Left renal cortex interstitium (tissue), 4 donors: ENCODE measurements at regions not wholly inside any gene's neighbourhood (a gene's known extent, or its start where the extent isn't known, plus 50 kb on each side); places are given as distances from the start of the nearest gene placed in this dataset.

Experiments
- DNase-seq, 4 donors: peaks; one replicate each; pipeline ENCODE4 v3.0.0-alpha.2; 2013; ENCODE audit warnings: low read depth in 4 of 4, low spot score in 2 of 4, missing footprints in 1 of 4

DNA sequence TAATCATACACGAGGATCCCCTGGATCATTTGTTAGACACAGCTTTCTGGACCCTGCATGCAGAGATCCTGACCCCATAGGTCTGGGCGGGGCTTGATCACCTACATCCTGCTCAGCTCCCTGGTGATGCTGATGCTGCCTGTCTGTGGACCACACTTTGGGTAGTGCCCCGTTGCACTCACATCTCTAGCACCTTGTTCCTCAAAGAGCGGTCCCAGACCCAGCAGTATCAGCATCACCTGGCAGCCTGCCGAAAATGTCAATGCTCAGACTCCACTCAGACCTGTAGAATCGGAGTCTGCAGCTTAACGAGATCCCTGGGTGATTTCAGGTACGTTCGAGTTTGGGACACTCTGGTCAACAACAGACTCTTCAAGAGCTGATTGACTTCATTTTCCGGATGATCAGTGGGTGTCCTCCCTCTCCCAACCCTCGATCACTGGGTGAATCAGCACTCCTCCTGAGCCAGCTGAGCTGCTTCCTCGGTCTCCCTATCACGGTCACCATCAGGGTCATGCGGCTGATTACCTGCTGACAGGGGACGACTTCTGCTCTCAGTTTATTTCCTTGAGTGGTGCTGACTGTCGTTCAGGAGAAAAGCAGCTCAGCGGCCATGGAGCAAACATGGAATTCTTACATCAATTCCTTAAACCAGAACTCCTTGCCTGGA lies 150.6 kb upstream of the RAB12 start:
- no peak for DNase-seq

DNA sequence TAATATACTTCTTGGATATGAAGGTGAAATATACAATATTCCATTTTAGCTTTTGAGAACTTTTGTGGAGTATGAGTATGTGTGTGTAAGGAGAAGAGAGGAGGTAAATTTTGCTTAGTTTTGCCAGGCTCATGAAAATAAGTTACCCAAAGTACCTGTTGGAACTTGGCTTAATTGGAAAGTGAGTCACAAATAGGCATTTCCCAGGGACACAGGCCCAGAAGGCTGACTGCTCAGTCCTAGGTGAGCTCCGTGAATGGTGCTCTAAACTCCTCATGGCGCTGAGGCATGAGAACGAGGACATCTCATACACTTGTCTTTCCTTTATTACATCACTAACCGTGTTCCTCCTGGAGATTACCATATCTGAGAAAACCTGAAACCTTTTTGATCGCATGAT lies 148.5 kb upstream of the RAB12 start:
- DNase-seq, result no peak

DNA sequence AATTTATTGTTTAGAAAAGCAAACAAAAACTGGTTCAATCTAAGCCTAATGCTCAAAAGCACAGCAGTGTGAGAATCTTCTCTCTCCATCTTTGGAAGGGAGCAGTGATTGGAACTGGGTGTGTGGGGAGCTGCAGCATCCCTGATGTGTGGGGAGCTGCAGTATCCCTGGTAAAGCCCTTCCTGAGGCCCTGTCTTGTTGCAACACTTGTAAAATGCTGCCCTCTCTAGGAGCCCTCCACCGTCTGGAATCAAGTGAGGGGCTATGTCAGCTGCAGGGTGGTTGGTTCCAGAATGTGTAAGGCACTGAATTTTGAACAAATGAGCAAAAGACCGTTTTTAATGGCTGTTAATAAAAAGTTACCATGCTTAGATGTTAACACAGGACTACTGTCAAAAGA lies 147.7 kb upstream of the RAB12 start:
- no peak for DNase-seq

DNA sequence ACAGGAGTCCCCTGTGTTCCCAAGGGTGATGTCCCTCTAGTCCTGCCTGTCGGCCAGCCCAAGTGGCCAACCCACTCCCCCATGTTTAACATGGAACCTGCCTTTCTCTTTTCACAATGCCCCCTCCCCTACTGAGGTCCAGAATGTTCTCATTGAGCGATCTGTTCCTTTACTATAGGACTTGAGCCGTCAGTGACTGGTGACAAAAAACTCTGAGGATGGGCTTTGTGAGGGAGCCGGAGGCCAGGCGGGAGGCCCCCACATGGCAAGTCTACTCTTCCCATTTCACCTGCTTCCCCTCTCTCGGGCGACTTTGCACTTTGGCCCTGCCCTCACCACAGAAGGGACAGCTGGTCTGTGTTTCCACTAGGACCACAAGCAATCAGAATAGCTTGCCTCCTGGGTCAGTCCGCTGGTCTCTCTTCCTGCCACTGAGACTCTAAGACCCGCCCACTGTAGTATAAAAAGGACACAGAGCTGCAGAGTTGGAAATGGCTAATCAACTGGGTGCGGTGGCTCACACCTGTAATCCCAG lies 146.5 kb upstream of the RAB12 start:
- no peak for DNase-seq

DNA sequence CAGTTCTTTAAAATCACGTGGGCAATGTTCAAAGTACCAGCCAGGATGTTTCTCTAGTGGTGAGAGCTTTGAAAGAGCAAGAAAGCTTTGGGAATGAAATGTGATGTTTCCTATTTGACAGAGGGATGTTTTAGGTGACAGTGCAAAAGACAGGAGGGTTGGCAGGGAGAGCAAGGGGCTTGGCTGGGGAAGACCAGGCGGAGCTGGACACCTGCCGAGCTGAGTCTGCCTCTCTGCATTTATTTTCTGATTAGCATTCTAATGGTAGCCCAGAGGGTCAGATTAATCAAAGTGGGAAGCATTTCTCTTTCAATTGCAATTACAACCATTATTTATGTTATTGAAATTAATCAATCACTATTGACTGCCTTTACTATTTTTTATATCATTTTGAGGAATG lies 145.4 kb upstream of the RAB12 start:
- DNase-seq, result no peak

DNA sequence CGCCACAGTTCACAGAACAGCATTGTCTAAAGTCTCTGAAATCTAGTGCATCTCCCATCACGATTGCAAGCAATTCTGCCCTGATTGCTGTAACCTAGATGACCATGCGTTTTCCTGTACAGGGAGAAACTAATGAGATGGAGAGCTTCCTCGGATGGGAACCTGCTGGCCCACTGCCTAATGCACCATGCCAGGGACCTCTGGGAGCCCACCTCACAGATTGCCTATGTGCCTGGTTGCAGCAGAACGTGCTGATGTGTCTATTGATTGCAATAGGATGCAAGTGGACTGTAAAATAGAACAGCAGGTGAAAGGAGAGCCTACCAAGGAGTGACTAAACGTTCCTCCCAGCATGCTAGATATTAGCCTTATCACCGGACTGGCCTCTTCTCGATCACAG lies 141.0 kb upstream of the RAB12 start:
- no peak for DNase-seq

DNA sequence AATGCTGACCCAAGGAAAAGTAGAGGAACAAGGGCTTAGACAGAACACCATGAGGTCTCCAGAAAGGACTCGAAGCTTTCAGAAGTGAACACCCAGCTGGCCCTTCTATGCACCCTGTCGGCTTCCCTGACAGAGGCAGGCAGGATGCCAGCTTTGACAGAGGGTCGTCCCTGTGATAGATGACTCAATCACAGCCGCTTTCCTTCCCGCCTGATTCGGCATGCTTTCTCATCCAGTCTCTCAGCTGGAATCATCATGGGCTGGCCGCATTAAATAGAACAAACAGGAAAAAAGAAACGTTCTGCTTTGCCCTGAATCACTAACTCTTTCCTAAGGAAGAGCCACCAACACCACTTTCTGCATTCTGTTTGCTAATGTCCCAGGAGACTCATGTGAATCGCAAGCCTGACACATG lies 140.3 kb upstream of the RAB12 start:
- DNase-seq, result no peak

DNA sequence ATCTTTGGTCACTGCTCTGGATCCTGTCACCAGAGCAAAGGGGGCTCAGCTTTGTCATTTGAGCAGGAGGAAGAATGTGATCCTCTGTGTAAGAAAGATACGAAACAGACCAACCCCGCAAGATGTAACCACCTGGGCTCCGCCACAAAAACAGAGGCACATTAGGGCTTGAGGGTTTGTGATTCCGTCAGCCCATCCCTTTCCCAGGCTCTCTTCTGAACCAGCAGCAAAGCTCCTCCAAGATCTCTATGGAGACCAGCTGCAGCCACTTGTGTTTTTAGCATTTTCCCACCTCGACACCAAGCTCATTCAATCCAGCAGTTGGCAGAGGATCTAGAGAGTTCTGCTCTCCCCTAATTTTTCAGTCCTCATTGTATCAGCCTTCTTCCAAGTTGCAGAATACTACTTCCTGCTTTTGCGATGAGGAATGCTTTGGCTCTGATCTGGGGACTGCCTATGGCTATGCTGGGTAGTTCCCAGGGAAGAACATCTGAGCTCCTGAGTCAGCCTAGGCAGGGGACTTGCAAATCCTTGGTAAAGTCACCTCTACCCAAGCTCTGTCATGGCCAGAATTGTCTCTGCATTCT lies 139.6 kb upstream of the RAB12 start:
- DNase-seq, result no peak

DNA sequence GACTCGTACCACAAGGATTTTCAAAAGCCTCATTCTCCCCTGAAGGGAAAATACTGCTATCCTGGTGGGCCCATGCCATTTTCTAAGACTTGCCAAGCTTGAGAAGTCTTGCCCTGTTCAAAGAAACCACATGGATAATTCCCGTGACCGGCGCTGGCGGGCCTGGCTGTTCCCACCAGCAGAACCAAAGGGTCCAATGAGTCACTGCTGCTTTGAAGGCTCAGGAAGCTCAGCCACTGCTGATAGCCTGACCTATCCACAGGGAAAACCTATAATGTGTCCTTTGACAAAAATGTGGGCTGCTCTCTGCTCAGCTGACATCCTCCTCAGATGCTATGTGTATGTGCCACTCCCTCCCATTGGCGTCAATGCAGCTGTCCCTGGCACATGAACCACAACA lies 137.9 kb upstream of the RAB12 start:
- no peak for DNase-seq

DNA sequence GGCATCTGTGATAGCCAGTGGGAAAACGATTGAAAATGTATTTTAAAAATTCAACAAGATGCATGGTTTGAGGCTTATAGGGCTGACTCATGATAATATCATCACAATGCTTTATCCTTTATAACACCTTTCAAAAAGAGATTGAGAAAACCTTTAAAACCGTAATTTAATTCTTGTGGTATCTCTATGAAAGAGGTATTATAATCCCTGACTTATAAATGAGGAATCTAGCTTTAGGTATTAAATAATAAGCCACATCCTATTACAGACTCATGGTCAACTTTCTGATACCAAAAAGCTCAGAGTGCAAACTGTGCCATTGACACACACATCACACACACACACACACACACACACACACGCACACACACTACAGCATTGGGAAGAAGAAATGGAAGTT lies 134.6 kb upstream of the RAB12 start:
- no peak for DNase-seq

DNA sequence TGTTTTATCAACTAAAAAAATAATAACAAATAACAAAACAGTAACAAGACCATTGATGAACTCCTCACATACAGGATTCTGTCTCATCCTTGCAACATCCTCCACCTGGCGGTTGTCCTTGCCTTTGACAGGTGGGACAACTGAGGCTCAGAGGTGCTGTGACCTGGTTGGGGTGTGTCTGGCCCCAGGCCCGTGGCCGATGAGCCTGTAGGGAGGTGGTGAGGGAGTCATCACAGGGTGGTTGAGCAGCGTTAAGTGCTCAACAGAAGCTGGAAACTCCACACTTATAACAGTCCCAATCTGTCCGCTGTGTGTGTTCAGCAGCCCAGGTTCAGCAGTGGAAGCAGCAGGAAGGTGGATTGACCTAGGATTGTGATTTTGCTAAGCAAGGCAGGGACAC lies 131.6 kb upstream of the RAB12 start:
- DNase-seq, result no peak

DNA sequence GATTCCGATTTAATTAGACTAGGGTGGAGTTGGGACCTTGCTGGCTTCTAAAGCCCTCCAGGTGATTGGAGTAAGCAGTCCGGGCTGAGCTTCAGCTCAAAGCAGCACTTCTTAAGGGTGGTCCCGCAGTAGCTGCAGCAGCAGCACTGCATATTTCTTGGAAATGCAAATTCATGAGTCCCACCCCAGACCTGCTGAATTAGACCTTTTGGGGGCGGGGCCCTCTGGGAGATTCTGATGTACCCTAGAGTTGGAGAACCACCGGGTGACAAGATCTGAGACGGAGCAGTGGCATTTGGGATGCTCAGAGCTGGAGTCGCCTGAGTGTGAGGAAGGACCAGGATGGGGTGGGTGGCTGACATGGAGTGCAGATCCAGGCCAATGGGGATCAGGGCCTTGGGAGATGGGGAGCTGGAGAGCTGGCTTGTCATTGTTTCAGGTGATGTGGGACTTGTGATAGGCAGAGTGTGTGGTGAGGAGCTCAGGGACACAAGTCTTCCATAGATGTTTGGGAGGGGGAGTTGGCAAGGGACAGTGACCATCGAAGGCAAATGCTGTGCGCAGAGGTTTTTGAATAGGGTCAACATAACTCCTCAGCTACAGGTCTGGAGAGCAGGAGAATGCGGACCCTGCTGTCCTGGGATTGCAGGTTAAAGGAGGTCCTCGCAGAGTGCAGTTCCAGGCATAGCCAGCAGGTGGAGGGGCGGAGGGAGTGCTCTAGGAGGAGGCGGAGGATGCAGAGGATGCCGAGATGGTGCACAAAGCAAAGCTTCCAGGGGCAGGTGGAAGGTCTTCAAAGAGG lies 130.9 kb upstream of the RAB12 start:
- no peak for DNase-seq

DNA sequence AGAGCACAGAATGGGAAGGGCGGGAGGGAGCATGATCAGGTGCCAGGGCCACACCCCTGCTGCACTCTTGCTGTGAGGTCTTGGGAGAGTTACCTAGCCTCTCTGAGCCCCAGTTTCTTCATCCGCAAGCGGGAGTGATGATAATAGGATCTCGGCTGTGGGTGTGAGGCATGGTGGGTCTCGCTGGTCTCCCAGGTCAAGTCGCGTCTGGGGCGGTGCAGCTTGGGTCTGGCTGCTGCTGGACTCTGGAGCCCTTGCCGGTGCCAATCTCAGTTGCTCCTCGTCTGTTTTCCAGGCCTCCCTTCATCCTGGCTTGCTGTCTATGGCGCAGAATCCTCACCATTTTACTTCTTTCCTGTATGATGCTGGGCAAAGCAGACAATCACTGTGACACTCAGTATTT lies 130.3 kb upstream of the RAB12 start:
- DNase-seq, result no peak

DNA sequence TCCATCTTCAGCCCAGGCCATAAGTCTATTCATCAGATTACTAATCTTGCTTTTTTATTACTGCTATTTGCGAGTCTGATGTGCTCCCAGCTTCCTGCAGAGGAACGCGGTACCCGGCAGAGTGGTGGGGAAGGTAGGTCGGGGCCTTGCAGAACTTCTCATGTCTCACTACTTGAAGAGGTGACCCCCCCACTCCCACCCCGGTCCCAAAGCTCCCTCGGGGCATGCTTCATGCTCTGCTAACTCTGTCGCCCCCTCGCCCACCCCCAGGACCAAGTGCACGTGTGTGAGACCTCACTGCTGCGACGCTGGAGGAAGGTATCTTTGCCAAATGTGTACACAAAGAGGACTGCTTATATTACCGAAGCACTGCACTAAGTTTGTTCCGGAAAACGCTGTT lies 129.4 kb upstream of the RAB12 start:
- no peak for DNase-seq

DNA sequence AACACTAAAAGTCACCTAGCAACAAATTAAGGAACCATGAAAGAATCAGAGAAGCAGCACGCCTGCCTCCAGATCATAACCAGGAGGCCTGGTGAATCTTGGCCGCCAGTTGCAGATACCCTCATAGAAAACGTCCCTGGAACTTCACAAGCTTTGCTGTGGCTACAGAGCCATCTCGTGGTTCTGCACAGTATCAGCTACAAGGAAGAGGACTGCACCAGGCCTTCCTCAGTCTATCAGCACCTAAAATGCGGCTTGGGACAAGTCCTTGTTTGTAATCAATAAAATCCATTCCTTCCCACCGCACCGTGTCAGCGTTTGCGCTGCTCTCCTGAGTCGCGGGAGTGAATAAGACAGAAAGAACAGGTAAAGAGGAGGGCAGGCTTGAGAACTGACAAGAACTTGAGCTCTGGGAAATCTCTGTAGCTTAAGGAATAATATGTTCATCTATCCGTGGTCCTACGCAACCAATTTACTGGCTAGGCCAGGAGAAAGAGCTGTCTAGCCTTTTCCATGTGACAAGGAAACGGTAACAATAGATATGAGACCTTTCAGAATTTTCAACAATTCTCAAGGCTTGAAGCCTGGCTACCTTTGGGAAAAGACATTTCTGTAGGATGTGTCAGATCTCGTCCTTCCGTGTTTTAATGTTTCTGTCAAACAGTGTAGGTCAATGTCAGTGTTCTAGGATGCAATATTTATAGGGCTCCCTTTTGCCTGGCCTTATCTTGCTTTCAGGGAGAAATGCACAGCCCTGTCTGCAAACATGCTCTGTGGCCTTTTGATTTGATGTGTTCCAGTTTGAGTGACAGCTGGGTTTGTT lies 128.5 kb upstream of the RAB12 start:
- DNase-seq, result no peak

DNA sequence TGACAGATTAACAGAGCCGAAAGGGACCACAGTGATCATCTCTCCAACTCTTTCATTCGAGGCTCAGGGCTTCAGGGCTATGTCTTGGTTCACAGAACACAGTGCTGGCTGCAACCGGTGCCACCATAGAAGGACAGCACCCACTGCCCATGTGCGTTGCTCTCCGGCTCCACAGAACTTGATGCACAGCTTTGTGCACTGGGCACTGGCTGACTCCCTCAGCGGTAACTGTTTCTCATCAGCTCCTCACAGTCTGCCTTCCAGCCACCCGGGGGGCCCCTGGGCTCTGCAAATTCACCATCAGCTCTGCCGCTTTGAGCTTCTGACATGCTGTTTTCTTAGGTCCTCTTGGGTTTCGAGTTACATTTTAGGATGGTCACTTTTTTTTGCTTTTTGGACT lies 124.3 kb upstream of the RAB12 start:
- no peak for DNase-seq

DNA sequence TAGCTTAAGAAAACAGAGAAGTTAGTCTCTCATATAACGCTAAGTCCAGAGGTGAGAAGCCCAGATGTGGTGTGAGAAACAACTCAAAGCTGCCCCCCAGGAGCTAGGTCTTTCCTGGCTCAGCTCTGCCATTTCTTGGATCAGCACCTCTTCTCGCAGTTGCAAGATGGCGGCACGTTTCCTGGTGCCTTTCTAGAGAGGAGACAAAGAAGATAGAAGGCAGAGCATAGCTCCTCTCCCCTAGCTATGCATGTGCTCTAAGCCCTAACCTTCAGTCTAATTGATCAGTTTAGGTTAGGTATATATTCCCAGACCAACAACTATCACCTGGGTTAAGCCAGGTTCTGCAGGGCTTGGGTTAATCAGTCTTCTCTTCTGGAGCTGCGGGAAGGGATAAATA lies 119.5 kb upstream of the RAB12 start:
- DNase-seq, result no peak

DNA sequence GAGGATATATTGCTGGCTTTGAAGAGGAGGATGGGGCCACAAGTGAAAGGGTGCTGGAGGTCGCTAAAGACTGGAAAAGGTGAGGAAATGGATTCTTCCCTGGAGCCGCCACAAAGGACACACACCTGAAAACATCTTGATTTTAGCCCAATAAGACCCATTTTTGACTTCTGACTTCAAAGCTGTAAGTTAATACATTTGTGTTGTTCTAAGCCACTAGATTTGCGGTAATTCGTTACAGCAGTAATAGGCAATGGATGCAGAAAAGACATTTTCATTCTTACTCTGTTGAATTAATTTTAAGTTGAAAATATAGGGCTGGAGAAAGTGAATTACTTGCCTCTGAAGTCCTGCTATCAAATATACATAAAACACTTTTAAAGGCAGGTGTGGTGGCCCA lies 117.7 kb upstream of the RAB12 start:
- no peak for DNase-seq

DNA sequence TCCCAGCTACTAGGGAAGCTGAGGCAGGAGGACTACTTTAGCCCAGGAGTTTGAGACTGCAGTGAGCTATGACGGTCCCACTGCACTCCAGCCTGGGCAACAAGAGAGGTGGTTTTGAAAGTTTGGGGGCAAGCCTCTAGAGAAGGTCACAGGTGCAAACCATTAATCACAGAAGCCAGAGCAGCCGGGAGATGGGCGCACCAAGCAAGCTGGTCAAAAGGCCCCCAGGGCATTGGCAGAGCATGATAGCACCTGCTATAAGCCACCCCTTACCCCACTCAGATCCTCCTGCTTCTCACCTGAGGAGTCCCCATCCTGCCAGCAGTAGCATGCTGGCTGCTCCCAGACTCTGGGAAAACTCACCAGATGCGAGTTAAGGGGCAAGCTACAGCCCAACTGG lies 116.1 kb upstream of the RAB12 start:
- DNase-seq, result no peak

DNA sequence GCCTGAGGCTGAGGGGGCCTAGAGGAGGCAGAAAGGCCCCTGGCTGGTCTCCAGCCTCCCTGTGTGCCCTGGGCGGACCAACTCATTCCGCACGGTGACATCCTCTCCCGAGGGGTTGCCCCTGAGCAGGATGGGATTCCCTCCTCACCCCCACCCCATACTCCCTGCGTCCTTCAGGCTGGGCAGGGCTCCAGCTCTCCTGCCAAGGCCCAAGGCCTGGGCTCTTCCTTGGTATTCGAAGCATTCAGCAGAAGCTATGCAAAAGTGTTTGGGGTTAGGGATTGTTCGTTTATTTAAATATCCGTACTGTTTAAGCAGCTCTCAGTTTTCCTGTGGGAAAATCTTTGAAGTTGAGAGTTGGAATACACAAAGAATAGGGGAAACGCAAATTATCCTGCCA lies 113.1 kb upstream of the RAB12 start:
- no peak for DNase-seq

DNA sequence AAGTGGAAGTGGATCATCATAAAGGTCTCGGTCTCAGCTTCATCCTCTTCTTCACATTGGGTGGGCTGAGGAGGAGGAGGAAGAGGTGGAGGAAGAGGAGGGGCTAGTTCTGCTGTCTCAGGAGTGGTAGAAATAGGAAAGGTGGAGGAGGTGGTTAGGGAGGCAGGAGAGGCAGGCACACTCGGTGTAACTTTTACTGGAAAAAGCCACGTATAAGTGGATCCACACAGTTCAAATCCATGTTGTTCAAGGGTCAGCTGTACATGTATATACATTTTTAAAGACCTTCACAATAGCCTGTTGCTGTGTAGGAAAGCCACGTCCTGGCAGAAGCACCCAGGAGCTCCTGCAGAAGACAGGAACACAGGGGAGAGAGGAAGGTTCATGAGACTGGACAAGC lies 110.3 kb upstream of the RAB12 start:
- DNase-seq, result no peak
